Mucosa of gallbladder (tissue), 1 donor: ENCODE measurements at regions not wholly inside any gene's neighbourhood (a gene's known extent, or its start where the extent isn't known, plus 50 kb on each side); places are given as distances from the start of the nearest gene placed in this dataset.
A peak's percentile ranks its signal among the peaks of the same experiment; 100 is the strongest.

Source experiments
- DNase-seq: peaks from one replicate; pipeline ENCODE4 v3.0.0-alpha.2; 2020; ENCODE audit warnings: low spot score
- donor health status: DM: no; HTN: no; CAD: no.

DNA sequence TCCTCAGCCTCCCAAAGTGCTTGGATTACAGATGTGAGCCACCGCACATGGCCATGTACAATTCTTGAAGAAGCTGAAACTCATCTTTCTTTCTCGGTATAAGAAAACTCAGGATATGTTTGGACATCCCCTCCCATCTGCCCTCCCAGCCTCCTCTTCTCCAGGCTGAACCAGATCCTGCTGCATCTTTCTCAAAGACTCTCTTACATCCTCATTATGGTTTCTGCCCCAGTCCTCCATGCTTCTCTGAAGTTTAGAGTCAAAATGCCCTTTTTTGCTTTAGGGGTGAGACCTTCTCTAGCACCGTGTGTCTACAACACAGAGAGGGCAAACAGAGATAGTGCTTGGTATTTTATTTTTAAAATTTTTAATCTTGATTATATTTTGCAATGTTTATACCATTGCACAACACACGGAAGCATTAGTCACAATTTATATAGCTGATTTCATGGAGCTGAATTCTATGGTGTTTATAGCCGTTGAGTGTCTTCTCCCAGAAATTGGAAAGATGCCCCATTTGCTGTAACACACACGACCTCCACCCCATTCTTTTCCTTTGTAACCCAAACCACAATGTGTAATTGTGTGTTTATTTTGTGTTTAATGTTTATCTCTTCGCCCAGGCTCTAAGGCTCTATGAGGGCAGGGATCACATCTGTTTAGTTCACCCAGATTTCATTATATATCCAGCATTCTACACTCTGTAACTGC, 206.0 kb upstream of the TNP1 start:
- no peak for DNase-seq

DNA sequence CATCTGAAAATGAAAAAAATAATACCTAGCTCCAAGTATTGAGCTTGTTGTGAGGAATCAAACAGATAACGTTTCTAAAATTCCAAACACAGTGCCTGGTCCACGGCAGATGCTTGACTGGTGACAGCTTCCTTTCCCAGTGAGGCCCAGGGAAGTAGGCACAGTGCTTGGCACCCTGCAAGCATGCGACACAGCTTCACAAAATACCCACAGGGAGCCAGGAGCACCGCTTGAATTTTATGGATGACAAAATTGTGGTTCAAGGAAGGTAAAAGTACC, 205.1 kb upstream of the TNP1 start:
- DNase-seq, result no peak

DNA sequence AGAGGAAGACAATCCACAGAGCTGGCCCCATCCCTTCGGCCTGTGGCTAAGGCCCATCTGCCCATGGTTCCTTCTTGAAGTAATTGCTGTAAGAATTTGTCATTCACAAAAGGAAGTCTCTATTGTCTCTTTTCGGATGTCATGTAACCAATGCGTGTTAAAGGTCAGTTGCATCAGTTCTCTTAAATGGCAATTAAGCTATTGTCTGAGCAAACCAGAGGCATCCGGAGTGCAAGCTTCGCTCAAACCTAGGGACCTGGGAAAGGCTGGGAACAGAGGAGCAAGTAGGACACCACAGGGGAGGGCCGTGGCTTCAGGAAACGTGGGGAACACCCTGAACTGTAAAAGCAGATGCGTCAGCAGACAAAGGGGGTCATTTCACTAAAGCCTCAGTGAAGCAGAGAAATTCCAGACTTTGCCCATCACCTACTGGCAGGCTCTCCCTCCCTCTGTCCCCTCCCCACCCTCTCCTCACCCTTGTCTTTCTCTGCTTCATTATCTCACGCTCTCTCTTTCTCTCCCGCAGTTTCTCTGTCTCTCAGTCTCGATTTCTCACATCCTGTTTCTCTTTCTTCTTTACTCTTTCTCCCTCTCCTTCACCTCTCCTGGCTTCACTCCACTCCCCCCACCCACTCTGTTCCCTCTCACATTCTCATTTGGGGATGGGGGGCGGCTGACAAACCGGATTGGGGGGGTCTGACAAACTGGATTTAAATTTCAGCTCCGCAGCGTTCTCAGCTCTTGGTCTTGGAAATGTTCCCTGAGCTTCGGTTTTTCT, 204.6 kb upstream of the TNP1 start:
- no peak for DNase-seq

DNA sequence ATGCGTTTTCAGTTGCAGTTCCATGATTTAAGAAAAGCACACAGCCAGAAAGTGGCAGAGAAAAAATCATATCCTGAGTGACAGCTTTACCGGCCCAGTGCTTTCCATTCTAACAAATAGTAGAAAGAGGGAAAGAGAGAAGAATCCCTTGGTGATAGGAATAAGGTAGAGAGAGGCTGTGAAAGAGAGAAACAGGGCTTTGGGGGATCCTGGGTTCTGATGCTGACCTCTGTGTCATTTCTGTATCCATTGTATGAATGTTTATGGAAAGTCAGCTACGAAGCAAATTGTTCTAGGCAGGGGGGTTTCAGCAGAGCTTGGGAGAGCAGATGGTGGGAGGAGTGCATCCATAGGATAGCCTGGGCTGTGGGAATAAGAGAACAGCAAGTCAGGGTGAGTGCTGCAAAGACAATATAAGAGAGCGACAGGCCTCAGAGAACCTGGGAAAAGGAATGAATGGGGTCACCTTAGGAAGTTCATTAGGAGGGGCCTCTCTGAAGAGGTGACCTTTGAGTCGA, 203.4 kb upstream of the TNP1 start:
- DNase-seq, result no peak

DNA sequence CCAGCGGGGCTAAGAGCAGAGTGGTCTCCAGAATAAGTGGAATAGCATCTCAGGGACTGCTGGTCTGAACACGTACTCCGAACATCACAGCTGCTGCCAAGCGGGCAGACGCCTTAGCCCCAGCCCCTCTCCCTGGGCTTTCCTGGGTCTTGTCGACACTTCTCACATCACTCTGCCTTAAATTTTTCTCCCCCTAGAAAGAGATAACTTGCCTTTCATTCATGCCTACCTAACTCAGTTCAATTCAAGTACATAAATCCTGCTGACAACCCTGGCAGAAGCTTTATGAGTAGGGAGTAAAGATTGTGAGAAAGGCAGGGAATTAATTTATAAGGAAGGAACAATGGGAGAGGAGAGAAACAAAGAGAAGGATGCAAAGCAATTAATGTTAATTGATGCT, 202.9 kb upstream of the TNP1 start:
- DNase-seq, result no peak

DNA sequence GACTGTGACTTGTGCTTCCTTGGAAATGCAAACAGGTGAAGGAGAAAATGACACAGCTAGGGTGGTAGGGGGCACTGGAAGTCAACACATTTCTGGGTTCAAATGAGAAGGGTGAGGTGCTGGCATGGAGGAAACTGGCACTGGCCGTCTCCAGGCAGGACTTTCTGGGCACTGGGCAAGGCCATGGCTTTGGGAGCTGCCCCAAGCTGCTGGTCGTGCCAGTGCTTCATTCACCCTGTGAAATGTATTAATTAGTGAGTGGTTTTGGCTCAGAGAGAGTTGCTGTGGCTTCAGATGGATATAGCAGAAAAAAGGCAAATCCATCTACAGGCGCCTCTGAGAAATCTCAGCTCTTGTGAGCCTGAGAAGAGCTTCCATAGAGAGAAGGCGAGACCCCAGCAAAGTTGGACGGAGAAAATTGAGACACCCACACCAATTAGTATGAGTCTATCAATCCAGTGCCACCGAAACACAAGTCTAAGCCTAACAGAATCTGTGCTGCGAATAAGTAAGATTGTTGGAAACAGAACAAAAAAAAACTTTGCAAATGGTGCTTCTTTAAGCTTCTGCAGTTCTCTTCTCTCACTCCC, 202.1 kb upstream of the TNP1 start:
- no peak for DNase-seq

DNA sequence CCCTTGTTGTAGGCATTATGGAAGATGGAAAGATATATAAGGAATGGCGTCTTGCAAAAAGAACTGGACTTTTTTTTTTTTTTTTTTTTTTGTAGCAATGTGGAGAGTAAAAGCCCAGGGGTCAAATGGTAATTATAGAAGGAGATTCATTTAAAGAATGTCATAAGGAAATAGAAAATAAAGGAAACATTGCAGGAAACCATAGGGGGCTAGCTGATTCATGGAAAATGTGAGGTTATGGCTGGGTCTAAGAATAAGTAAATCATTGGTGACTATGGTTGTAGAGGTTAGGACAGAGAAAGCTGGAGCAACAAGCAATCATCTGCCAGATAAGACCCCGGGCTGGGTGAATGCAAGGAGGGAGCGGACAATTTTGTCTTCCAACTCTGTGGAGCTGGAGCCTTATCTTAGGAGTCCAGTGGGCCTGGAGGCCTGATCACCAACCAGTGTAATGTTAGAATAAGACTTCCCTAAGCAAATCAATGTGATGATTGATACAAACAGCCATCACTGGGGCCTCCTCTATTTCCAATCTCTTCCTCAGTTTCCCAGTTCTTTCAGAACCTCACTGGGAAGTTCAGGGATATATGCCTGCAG, 201.2 kb upstream of the TNP1 start:
- no peak for DNase-seq

DNA sequence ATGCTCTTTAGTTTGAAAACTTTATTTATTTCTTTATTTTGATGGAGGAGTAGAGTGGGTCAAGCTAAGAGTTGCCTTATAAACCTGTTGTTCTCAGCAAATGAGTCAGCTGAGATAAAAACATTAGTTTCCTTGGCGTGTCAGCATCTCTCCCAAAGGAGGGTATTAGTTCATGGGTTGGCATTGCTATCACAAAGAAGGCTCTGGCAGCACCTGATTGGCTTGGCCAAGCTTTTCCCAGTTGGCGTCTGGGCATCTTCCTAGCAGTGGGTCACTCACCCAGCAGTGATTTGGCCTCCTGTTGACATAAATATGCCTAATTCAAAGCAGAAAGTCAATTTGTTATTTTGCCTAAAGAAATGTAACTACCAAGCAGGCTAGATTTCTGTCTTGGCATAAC, 200.7 kb upstream of the TNP1 start:
- no peak for DNase-seq

DNA sequence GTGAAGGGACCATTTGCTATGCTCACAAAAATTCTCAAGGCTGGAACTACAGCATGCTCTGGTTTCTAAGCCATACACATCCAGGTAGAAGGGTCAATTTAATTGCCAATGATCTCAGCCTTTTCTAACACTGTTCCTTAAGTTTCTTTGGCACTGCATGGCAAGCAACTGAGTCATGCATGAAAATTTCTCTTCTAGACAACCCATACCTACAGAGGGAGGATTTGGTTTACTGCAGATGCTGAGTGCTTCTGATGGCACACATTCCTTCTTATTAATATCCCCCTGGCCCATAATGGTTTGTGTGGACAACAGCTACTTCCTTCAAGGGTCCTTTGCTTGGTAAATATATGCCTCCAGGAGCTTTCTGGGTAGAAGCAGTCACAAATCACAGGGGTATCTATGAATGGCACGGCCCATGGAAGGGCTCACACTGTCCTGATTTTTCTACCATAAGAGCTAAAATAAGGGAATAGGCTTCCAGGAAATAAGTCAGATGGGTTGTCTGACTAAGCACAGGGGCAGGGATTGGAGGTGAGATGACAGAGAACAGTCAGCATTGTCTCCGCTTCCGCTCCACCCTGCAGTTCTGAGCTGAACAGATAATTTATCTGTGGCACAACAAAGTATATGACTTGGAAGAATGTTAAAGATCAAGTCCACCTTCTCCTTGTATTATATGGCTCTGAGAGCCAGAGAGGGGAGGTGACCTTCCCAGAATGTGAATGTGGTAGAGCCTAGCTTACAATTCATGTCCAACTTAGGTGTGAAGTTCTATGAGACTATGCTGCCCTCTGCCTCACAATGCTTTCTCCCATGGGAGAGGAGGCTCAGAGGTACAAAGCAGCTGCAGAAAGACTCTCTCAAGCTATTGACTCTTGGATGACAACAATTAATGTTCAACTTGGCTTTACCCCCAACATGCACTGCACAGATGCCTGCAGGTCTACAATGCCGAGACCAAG, 199.2 kb upstream of the TNP1 start:
- no peak for DNase-seq

DNA sequence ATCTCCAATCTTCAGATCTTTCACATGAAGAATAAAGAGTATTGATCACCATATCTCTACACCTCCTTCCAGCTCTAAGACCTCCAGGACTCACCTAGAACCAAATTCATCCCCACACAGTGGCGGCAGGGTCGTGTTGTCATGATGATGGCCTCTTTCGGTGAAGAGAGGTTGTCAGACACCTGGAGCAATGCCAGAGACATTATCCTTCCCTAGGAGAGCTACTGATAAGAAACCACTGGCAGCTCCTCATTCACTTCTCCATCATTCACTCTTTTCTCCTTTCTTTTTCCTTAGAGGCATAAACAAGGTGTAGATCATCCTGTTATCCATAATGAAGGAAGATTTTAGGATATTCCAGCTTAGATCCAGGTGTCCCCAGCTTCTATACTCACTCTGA, 197.9 kb upstream of the TNP1 start:
- no peak for DNase-seq

DNA sequence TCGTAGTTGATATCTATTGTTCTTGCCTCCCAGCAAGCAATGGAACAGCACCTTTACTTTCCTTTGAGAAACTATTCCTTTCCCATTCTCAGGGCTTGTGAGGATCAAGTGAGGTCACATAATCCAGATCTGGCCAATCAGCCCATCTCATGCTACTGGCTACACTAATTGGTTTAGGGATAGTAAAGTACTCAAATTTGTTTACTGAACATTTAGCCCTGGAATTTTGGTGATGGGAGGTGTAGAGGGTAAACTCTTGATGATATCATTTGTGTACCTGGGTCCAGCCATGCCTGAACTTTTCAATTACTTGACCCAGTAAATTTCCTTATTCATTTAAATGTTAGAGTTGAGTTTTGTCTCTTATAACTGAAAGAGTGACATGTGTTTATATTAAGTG, 195.8 kb upstream of the TNP1 start:
- no peak for DNase-seq

DNA sequence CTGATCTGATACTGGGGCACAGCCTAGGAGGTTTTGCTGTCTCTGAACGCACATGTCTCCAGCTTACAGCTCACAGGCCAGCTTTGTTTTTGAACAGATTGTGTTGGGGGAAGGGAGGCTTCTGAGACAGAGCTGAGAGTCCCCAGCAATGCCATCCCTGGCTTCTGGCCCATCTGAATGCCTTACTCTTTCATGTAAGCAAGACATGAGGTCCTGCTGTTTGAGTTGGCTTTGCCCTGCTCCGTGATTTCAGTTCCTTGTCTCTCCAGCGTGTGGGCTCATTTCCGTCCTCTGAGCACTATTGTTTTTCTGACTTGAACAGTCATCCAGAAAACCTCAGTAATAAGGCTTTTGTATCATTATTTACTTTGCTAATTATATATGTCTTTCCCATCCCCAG, 194.9 kb upstream of the TNP1 start:
- no peak for DNase-seq

DNA sequence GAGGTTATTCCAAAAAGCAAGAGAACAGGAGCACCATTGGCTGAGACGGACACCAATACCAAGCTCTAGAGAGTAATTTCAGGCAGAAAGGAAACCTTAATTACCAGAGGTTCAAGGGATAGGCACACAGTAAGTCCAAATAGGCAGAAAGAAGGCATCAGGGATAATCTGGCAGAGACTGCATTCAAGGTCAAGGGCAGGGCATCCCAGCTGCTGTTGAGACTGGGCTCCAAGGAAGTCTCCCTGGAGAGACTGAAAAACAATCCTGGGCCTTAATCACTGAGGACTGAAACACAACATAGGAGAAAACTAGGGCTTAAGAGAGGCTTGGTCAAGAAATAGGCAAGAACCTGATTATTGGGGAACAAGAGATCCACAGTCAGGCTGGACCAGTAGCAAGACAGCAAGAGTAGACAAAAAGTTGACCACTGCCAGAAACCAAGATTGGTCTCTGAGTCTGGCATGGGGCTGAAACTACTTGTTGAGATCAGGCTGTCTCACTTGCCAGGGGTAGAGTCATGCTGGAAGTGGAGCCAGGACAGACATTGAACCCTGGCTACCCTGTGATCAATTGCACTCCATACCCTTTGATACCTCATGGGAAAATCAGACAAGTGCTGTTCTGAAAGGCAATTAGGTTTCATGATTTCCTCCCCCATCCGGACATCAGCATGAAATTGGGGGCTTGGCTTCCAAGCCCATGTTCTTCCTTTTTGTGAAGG, 193.2 kb upstream of the TNP1 start:
- no peak for DNase-seq

DNA sequence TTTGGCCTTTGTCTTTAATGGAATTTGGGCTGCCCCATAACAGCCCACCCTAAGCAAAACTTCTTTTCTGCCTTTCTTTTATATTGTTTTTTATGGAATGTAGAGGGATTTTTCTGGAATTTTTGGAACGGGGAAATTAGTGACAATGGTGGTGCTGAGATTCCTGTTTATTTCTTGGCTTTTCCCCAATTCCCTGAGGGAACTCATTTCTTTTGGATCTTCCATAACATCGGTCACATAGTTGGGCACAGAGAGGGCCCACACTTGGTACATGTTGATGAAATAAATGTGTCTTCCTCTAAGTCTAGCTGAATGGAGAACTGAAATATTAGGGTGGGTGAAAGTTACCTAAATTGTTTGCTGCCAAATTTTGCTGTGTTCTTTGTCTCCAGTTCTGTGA, 191.6 kb upstream of the TNP1 start:
- DNase-seq, result no peak

DNA sequence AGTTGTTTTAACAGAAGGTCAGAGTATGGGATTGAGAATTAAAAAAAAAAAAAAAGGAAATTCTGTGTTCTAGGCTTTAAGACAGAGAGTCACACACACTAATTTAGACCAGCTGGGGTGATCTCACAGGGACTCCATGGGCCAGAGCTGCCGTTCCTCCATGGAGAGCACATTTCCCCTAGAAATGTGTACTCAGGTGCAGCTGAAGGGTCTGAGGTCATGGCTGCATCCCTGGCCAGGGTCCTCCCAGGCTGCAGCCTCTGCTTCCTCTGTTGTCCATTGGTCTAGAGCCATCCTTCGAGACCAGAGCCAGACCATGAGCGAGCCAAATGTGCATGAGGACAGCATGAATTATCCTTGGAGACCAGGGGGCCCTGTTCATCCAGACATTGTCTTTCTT, 190.1 kb upstream of the TNP1 start:
- DNase-seq, result no peak

DNA sequence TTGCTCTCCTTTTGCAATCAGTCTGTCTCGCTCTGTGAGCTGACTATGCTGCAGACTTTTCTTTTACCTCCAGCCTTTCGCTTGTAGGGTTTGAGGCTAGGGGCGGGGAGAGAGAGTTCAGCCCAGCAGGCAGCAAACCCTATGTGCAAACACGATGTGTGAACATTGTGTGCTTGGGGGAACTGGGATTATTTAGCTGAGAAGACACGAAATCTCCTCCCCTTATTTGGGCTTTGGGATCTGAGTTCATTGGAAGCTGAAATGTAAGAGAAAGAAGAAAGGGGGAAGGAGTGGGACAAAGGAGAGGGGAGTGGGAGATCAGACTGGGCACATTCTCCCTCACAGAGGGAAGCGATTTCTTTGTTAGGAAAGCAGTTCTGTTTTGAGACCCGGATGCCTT, 189.6 kb upstream of the TNP1 start:
- no peak for DNase-seq

DNA sequence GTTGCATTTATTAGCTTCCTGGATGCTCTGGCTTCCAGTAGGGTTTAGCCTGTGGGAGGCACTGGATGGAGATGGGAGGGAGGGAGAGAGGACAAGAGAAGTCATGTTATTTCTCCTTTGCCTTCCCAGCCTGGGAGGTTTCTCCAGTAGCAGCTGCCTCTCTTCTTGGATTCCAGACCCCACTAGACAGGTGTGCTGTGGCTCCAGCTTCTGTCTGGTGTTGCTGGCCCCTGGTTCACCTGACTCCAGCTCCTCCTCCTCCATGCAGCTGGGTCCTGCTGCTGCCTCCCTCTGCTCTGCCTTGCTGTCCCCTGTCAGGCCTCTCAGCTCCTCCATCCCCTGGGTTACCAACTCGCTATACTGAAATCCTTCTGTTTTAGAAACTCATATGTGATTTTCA, 188.9 kb upstream of the TNP1 start:
- no peak for DNase-seq

DNA sequence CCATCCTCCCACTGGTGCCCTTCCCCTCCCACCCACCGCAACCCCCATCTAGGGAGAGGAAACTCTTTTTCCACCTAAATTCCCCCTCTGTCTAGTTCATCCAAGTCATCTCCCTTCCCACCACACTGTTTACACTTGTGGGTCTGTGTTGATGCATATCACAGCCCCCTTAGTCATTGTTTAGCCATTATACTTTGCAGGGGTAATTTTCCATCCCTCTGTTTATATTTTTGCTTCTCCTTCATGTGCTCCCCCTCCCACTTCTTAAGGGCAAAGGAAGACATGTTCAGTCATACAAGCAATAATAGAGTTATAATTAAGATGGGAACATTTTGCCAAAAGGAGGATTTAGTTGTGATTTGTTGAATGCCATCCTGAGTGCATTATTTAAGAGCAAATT, 187.8 kb upstream of the TNP1 start:
- no peak for DNase-seq

DNA sequence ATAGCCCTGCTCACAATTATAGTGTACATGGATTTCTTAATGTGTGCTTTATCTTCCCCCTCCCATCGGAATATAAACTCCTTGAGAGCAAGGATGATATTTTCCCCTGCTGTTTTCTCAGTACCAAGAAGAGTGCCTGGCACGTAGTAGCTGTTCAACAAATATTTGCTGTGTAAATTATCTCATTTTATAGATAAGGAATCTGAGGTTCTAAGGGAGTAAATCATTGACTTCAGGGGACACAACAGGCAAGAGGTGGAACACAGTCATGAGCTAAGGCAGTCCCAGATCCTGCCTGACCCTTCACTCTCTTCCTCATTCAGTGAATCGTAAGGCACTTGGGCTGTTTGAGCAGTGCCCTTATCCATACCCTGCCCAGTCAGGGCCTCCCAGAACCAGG, 187.3 kb upstream of the TNP1 start:
- DNase-seq, result peak; percentile 31

DNA sequence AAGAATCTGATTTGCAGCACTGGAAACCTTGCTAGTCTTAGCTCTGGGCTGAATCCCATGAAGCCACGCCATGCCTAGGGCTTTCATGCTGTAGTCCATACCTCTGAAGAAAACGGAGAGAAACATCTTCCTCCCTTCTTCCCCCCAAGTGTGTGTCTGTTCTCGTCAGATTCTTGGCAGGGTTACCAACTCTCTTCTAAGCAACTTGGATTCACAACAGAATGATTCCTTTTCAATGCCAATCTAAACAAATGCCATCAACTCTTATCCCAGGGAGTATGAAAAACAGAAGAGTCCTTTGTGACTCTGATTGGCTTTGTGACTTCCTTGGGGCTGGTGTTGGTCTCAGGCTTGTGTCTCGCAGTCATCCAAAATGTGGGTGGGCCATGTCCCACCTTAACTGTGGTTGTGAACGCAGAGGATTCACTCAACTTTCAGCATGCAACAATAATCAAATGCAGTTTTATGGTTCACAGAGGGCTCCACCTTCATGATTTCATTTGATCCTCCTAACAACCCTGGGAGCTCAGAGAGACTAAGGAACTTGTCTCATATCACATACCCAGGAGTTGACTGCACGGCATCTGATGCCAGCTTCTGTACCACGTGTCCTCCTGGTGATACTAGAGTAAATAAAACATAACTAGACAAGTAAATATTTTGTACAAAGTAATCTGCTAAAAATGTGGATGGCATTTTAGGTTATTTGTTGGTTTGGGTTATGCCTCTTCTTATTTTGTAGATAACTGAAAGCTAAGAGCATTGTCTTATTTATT, 186.0 kb upstream of the TNP1 start:
- DNase-seq, result peak; percentile 38
